ENCODE measurements at regions not wholly inside any gene's neighbourhood (a gene's known extent, or its start where the extent isn't known, plus 50 kb on each side); places are given as distances from the start of the nearest gene placed in this dataset.

DNA sequence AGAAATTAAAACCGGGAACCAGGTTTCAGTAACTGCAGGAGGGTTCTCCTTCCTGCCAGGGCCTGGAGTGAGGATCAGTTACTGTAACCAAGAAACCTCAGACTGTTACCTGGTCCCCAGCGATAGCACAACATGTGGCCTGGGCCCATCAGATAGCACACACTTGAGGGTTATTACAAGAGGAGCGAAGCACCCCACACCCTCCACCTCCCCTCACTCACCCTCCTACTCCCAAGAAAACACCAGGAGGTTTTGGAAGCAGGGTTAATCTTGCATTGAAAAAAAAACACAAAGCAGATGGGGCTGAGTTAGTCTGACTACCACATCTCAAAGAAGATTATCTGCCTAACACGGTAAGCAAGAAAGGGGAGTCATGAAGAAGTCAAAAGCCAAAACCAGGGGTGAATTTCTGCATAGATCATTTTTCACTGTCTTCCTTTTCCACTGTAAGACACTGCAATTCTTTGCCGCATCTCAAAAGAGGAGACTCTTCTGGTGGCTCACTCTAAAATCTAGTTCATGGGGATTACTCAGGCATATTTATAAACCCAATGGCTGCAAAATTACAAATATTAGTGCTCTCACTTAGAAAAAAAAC is 75.9 kb upstream of the DOCK9 start:
- no peak for DNase-seq (ENCODE audit: low read depth in 4 of 4, low spot score in 1 of 4)

DNA sequence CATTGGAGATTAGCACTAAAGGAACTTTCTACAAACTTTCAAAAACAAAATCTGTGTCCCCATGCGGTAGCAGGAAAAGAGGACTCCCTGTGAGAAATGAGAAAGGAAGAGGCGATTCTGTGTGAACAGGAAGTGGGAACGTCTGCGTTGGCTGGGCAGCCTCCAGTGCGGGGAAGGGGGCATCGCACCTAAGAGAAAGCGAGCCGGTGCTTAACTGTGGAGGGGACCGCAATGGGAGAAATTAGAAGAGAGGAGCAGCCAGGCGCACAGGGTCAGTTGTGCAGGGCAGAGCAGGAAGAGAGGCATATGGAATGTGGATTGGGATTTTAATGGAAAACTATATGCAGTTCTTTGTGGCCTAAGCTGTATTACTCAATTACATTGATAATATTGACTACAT is 77.4 kb upstream of the DOCK9 start:
- DNase-seq (ENCODE audit: low read depth in 4 of 4, low spot score in 1 of 4): no peak

DNA sequence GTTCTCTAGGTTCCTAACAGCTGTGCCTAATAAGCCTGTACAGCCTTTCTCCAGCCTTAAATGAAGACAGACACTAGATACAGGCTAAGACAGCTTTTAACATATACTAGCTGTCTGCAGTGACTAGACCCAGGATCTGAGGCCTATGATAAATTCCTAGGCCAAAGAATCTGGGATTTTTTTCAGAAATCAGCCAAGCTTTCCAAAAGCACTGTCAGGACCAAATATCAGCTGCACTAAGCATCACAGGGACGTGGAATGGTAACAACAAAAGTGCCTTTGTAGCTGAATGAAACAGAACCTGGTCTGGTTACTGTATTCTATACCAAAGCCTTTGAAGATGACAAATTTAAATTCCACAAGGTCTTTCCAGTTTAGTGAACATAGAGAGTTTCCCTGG is 77.9 kb upstream of the DOCK9 start:
- no peak for DNase-seq (ENCODE audit: low read depth in 4 of 4, low spot score in 1 of 4)

DNA sequence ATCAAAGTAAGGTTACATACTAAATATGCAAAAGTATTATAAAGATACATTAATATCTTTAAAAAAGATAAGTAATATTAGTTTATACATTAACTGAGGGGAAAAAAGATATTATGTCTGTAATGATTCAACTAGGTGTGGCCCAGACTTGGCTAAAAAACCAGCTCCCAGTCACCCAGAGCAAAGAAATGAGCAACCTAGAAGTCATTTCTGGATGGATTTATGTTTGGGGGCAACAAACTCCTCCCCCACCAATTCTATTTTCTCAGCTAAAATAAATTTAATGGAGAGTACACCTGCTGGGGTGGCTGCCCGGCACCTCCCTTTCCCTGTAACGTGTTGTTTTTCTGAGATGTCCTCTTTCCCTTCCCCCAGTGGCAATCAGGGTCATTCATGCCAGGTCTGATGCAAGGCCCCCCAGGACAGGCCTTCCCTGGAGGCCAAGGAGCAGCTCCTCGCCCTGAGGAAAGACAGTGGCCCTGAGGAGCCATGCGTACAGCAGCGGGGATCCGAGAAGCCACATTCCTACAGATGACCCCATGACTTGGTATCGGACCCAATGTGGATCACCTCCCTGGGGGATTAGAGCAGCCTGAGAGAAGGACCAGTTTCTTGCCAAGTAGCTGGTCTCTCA is 78.6 kb upstream of the DOCK9 start:
- no peak for DNase-seq (ENCODE audit: low read depth in 4 of 4, low spot score in 1 of 4)

DNA sequence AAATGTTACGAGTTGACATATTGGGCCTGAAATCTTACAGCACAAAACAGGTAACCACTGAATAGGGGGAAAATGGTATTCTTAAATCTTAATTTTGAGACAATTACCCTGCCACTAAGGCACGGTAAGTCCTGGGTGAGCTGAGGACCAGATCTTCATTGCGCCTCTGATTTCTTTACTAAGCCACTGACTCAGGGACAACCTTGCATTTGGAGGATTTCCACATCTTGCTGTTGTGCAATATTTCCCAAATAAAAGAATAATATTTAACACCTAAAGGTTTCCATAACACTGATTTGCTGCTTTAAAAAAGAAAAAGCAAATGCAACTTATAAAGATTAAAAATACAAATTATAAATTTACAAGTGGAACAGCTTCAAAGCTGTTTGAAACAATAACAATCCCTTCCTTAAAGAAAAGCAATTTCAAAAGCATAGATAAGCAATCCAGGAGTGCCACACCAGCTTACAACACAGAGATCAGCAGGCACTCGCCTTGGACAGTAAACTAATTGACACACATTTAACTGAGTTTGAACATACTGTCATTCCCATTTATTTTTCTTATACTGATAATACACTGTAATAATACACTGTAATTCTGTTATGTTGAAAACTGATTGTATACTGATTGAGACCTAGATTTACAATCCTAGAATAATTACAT is 79.6 kb upstream of the DOCK9 start:
- DNase-seq (ENCODE audit: low read depth in 4 of 4, low spot score in 1 of 4): no peak

DNA sequence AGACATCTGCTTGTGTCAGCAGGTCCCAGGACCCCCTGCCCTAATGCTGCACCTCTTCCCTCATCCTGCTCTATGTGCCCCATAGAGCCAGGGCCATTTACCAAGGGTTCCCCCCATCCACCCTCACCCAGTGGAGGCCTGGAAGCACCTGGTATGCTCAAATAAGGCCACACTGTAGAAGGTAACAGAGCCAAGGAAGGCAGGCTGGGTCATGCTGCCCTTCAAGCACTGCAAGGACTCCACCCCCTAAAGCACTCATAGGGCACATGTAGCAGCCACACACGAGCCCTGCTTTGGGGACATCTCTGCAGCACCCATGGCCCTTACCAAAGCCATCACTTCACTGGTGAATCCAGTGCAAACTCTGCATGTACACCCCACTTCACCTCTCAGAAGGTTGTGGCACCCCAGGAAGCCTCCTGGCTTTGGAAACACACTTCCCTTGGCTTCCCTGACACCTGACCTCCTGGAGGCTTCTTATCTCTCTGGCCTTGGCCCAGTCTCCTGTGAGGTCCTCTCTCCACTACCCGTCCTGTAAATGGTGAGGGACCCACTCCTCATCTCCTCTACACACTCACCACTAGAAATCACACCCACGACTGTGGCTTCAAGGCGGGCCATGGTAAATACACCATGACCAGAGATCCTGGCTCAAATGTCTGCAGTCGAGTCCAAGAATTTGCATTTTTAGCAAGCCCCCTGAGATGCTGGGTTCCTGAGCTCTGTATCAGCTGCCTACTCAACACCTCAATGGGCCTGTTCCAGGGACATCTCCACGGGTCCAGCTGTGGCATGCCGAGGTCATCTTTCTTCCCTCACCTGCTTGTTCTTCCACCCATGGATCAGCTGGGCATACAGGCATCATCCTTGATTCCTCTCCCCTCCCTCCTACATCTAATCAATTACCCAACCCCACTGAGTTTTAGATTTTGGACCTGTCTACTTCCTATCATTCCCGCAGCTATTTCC is 80.9 kb upstream of the DOCK9 start:
- no peak for DNase-seq (ENCODE audit: low read depth in 4 of 4, low spot score in 1 of 4)

DNA sequence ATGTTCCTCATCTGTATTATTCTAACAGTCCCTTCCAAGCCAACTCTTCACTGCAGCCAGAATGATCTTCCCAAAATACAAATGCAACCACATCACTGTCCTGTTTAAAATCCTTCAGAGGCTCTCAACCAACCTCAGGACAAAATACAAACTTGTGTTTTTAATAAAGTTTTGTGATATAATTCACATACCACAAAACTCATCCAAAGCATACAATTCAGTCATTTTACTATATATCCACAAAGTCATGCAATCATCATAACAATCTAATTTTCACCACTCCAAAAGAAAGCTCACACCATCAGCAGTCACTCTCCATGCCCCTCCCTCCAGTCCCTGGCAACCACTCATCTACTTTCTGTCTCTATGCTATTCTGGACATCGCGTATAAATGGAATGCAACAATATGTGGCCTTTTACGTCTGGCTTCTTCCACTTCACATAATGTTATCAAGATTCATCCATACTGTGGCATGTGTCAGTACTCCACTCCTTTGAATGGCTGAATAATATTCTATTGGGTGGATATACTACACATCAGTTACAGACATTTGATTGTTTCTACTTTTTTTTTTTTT is 81.7 kb upstream of the DOCK9 start:
- no peak for DNase-seq (ENCODE audit: low read depth in 4 of 4, low spot score in 1 of 4)

DNA sequence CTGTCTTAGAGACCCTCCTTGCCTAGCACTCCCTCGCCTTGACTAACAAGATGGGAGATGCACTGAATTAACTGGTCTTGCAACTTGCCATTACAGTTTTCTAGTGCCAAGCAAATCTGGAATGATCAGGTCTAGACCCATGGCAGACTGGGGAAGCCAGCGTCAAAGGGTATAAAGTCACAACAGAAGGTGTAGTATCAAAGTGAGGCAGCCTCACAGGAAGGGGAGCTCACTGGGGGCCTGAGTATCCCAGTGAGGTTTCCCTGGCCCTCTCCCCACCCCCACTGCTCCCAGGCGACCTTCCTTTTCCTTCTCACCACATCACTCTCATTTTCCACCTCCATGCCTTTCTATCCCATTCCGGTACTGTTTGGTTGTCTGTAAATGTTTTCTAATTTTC is 83.5 kb upstream of the DOCK9 start:
- DNase-seq (ENCODE audit: low read depth in 4 of 4, low spot score in 1 of 4): no peak

DNA sequence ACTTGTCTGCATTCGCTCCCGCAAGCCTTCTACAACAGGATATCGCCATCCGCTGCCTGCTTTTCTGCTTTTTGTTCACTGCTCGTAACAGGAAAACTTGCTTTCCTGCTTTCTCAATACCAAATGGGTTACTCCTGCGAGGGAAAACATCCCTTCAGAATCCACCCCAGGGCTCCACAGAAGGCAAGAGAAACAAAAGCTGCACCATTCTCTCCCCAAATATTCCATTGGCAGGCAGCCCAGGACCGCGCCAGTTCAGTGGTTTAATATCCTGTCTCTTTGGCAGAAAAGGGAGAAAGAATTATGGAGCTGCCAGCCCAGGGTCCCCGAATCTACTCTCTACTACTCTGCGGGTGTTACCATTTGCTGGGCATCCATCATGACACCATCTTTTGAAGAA is 84.7 kb upstream of the DOCK9 start:
- no peak for DNase-seq (ENCODE audit: low read depth in 4 of 4, low spot score in 1 of 4)

DNA sequence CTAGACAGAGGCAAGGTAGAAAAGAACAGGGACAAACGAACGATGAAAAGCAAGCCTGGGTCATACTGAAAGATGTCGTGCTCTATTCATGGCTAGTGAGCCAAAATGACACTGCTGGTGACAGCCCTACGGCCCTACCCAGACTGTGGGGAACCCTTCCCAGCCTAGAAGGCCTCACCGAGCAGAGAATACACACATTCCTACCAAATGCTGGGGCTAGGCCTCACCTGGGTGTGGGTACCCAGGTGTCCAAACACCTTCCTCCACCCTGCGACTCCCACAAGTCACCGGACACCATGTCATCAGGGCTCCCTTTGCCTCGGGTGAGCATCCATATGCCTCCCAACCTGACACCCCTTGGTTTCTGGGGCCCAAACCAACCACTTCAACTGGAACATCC is 85.3 kb upstream of the DOCK9 start:
- no peak for DNase-seq (ENCODE audit: low read depth in 4 of 4, low spot score in 1 of 4)

DNA sequence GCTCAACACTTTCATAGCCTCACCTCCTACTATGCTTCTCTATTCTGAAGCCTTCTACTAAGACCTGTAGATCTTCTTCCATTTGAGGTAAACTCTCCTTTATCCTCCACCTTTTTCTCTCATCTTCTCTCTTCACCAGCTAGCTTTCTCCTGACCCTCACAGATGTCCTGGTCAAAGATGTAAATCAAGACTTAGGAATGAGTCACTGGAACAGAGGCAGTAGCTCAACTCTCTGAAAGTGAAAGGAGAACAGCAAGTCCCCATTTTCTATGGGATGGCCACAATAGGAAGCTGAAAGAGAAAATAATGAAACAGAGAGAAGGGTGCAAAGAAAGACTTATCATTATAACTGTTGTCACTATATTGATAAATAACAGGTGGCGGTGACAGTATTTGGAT is 86.1 kb upstream of the DOCK9 start:
- no peak for DNase-seq (ENCODE audit: low read depth in 4 of 4, low spot score in 1 of 4)

DNA sequence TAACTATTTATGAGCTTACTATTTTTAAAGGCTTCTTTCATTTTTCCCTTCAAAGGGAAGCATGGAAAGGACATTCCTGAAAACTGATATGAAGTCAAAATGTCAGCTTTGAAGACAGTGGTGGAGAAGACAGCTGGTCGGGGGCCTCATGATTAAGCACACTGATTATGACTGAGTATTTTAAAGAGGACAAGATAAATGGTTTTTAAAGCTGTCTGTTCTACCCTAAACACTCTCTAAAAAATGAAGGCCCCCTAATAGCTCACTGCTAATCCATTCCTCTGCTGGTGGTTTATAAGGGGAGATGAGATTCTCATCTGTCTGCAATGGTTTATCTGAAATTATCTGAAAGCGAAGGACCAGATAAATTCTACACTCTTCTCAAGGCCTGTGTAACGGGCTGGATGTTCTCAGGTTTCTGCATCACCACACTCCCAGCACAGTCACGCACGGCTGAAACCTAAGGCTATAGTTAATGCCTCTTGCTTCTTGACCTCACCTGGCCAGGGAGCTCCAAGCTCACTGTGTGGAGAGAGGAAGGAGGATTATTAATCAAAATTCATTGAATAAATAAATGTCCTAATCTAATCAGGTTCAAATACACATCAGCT is 86.9 kb upstream of the DOCK9 start:
- DNase-seq (ENCODE audit: low read depth in 4 of 4, low spot score in 1 of 4): no peak

DNA sequence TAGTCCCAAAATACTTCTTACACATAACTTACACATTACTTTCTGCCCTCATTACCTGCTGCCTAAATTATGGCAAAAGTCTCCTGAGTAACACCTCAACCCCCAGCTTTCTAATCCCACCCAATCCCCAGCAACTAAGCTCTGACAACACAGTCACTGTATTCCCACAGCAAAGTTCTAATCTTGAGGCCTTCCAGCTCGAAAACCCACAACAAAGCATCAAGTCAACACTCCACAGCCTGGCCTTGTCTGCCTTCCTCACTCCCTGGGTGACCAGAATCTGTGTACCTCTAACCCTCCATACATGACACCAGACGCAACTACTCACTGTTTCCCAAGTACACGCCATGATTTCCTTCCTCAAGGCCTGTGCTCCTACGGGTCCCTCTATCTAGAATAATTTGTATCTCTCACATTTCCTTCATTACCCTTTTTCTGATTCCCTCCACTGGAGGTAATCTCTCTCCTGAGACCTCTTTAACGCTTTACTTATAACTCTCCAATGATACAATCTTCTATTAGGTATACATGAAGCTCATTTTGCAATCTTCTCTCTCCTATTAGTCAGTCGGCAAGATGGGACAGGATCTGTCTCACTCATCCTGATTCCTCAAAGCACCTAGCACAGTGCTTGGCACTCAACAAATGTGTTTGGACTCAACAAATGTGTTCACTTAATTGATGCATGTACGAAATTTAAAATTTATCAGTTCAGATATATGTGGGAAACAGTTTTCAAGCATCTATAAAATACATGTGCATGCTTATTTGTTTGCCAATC is 87.6 kb upstream of the DOCK9 start:
- DNase-seq (ENCODE audit: low read depth in 4 of 4, low spot score in 1 of 4): no peak

DNA sequence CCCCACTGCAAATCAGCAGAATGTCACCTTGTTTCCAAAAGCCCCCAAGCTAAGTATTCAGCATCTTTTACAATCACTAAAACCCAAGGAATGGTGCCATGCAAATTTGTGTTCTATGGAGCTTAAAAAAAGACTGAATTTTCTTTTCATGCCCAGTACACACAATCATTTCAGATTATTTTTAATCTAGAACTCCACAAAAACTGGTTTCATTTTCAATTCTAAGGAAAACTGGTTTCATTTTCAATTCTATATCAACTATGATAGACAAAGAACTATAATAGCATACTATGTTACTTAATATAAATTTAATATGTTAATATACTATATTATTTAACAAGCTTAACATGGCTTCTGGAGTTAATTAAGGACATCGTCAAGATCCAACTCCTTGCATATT is 88.4 kb upstream of the DOCK9 start:
- no peak for DNase-seq (ENCODE audit: low read depth in 4 of 4, low spot score in 1 of 4)

DNA sequence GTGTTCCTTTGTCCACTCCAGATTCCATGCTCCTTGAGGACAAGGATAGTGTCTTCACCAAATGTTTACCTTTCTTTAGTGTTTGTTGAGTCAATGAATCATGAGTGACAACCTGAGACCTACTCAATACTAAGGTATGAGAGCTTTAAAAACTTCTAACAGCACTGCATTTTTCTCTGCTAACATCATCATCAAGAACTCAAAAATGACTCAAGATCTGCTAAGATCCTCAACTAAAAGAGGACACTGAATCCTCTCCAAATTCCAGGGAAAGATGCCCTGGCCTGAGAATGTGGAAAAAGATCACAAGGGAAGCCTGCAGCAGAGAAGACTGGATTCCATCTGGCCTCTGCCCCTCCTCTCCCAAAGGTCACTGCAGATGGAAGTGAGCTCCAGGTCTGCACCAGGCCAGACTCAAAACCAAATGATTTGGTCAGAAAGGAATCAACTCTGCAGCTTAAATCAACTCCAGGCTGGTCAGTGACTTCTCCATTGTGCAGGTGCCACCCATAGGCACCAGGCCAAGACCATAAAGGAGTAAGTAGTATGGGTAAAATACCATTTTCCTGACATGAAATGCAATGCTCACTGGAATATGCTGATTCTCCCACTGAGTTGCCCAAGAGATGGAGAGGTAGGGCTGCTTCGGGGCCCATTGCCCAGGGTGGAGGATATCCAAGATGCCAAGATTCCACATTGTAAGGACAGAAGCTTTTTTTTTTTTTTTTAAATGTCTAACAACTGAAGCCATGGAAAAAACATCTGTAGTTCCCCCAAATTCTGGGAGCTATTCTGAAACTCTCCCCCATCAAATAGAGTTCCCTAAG is 89.5 kb upstream of the DOCK9 start:
- no peak for DNase-seq (ENCODE audit: low read depth in 4 of 4, low spot score in 1 of 4)

DNA sequence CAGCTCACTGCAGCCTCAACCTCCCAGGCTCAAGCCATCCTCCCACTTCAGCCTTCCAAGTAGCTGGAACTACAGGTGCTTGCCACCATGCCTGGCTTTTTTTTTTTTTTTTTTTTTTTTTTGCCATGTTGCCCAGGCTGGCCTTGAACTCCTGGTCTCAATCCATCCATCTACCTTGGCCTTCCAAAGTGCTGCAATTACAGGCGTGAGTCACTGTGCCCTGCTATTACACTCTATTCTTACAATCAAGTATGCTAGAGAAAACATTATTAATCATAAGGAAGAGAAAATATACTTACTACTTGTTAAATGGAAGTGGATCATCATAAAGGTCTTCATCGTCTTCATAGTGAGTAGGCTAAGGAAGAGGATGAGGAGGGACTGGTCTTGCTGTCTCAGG is 93.3 kb upstream of the DOCK9 start:
- DNase-seq (ENCODE audit: low read depth in 4 of 4, low spot score in 1 of 4): no peak

DNA sequence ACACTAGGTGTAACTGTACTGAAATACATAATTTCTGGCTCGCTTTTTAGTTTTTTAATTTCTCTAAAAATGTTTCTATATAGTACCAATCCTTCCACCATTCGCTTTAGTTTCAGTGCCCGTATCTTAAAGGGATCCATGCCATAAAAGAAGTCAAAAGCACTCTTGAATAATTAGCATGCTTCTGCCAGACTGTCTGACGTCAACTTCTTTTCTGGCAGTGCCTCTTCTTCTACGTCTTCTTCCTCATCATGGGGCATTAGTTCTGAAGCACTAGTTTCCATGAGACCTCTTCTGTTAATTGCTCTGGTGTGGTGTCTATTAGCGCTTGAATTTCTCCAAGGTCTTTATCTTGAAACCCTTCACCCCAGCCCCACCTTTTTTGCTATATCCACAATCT is 93.8 kb upstream of the DOCK9 start:
- no peak for DNase-seq (ENCODE audit: low read depth in 4 of 4, low spot score in 1 of 4)

DNA sequence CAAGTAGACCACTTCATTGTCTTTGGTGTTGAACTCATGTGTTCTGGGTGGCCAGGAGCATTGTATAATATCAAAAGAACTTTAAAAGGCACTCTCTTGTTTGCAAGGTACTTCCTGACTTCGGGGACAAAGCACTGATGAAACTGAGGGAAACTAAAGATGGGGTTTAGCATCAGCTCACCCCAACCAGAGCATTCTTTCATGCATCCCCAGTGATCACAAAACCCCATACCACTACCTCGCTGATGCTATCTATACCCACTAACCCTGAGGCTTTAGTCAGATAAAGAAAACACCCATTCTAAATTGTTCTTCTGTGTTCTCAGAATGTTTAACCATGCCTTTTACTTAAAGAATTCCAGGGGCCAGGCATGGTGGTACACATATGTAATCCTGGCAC is 94.5 kb upstream of the DOCK9 start:
- DNase-seq (ENCODE audit: low read depth in 4 of 4, low spot score in 1 of 4): no peak

DNA sequence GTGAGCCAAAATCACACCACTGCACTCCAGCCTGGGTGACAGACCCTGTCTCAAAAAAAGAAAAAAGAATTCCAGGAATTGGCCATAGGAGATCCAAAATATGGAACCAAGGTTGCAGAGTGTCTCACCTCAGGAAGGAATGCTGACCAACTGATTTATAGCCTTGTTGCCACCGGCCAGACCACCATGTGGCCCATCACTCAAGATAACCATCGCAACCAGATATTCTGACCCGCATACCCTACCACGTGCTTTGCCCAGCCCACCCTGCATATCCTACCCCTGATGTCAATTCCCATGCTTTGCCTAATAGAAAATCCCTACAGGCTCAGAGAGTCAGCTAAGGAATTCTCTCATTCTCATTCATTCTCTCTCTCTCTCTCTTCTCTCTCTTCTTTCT is 95.1 kb upstream of the DOCK9 start:
- DNase-seq (ENCODE audit: low read depth in 4 of 4, low spot score in 1 of 4): no peak
